ENCODE measurements at regions not wholly inside any gene's neighbourhood (a gene's known extent, or its start where the extent isn't known, plus 50 kb on each side); places are given as distances from the start of the nearest gene placed in this dataset.

DNA sequence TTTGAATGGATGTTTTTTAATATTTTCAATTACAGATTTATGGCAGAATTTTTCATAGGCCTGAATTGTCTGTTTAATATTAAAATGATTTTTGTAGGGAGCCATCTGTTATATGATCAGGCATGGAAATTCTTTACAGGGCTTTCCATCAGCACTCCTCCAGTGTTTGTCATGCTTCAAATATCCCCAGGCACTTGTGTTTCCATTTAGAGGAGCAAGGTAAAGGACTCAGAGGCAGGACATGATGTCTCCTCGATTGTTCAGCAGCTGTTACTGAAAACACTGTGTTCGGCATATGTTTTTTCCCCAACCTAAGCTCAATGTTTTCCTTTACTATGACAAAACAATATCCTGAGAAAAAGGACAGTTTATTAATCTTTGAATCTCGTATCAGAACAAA is 172.3 kb upstream of the RFX3 start:
- TF ChIP-seq REST (IDR thresholded peaks at IDR 0.05; ENCODE audit: low read depth) (no peak), TEAD4 (IDR thresholded peaks at IDR 0.05) (no peak), YY1 (IDR thresholded peaks at IDR 0.05; ENCODE audit: low read depth) (no peak), MAX (IDR thresholded peaks at IDR 0.05) (no peak), RAD21 (IDR thresholded peaks at IDR 0.05; ENCODE audit: low read depth) (no peak)

All from Ishikawa (cell line).